Smooth muscle cell (in vitro differentiated cells): ENCODE measurements at regions not wholly inside any gene's neighbourhood (a gene's known extent, or its start where the extent isn't known, plus 50 kb on each side); places are given as distances from the start of the nearest gene placed in this dataset.

ENCODE experiments used
- DNase-seq: peaks from one replicate; lab custom pipeline; 2025; ENCODE audit not compliant: unreplicated experiment; lab: John Stamatoyannopoulos, UW
- H2AFZ ChIP-seq: fragments of 200-600 bp; sonication (generic); 2 replicates; pipeline ENCODE4 v1.6.0; 2016; ENCODE audit warnings: antibody characterized with exemption, low read depth, mild to moderate bottlenecking
- H3F3A ChIP-seq: fragments of 200-600 bp; sonication (generic); 2 replicates; pipeline ENCODE4 v1.6.0; 2017; ENCODE audit warnings: antibody characterized with exemption, low read depth
- H3K27ac ChIP-seq: fragments of 200-600 bp; sonication (generic); 2 replicates; pipeline ENCODE4 v1.5.1; 2016; ENCODE audit warnings: low read depth, mild to moderate bottlenecking
- H3K27me3 ChIP-seq: fragments of 200-600 bp; sonication (generic); 2 replicates; pipeline ENCODE4 v1.6.1; 2016; ENCODE audit warnings: low read depth, mild to moderate bottlenecking
- H3K36me3 ChIP-seq: fragments of 200-600 bp; sonication (generic); 2 replicates; pipeline ENCODE4 v1.5.1; 2016; ENCODE audit warnings: low read depth
- H3K4me1 ChIP-seq: fragments of 200-600 bp; sonication (generic); 2 replicates; pipeline ENCODE4 v1.5.1; 2016; ENCODE audit warnings: low read depth
- H3K4me2 ChIP-seq: fragments of 200-600 bp; sonication (generic); 2 replicates; pipeline ENCODE4 v1.6.0; 2016; ENCODE audit warnings: mild to moderate bottlenecking
- H3K4me3 ChIP-seq: fragments of 200-600 bp; sonication (generic); 2 replicates; pipeline ENCODE4 v1.5.1; 2016; ENCODE audit warnings: mild to moderate bottlenecking
- H3K79me2 ChIP-seq: fragments of 200-600 bp; sonication (generic); 2 replicates; pipeline ENCODE4 v1.6.0; 2016; ENCODE audit warnings: low read depth, mild to moderate bottlenecking
- H3K9ac ChIP-seq: fragments of 200-600 bp; sonication (generic); 2 replicates; pipeline ENCODE4 v1.6.0; 2016; ENCODE audit warnings: low read depth
- H3K9me3 ChIP-seq: fragments of 200-600 bp; sonication (generic); replicated peaks from 2 replicates; pipeline ENCODE4 v1.5.1; 2016; ENCODE audit warnings: low read depth
- H4K20me1 ChIP-seq: fragments of 200-600 bp; sonication (generic); 2 replicates; pipeline ENCODE4 v1.6.0; 2016; ENCODE audit warnings: low read depth
- WGBS: methylation state at CpG from one replicate; pipeline ENCODE4 v1.1.7; 2016; ENCODE audit warnings: low lambda C conversion rate; 5-methylcytosine and 5-hydroxymethylcytosine counted together
- TF ChIP-seq, protein P1 (sequence below): fragments of 200-600 bp; sonication (generic); IDR thresholded peaks from 2 replicates; pipeline ENCODE4 v1.5.1; 2017; ENCODE audit warnings: borderline replicate concordance, mild to moderate bottlenecking, antibody characterized with exemption; ENCODE audit not compliant: insufficient read depth, poor library complexity, severe bottlenecking

DNA sequence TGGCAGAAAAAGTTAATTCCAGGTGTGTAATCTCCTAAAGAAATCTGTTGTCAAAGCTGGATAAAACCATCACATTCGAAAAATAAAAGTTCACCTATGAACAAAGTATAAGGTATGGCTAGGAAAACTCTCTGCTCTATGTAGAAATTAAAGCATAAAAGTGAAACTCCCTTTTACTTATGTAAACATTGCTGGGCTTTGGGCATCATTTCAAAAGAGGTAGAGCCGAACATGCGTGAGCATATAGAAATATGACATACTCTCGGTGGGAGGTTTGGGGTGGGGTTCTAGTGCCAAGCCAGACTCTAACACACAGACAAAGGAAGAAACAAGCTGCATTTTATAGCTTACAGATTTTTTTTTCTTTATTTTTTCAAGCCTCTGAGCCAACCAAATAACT, 306.8 kb upstream of the ATP11B start:
- no peak overlapping the region for H3K27ac ChIP-seq
- TF ChIP-seq, protein P1, sequence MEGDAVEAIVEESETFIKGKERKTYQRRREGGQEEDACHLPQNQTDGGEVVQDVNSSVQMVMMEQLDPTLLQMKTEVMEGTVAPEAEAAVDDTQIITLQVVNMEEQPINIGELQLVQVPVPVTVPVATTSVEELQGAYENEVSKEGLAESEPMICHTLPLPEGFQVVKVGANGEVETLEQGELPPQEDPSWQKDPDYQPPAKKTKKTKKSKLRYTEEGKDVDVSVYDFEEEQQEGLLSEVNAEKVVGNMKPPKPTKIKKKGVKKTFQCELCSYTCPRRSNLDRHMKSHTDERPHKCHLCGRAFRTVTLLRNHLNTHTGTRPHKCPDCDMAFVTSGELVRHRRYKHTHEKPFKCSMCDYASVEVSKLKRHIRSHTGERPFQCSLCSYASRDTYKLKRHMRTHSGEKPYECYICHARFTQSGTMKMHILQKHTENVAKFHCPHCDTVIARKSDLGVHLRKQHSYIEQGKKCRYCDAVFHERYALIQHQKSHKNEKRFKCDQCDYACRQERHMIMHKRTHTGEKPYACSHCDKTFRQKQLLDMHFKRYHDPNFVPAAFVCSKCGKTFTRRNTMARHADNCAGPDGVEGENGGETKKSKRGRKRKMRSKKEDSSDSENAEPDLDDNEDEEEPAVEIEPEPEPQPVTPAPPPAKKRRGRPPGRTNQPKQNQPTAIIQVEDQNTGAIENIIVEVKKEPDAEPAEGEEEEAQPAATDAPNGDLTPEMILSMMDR: no peak

DNA sequence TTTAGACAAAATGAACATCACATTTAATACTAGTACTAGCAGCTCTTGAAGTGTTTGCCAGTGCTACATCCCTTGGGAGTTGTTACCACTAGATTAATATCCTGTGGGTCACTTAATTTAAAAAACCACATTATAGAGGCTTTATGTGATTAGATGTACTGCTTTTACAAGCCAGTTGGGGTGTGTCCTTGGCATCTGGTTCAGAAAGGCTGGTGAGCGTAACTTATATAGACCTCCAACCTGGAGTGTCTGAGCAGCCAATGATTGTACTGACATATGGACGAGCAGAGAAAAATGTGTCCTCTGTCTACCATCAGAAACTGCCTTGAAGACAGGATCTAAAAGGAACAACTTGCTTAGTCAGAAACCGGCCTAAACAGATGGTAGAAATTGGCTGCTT, 306.2 kb upstream of the ATP11B start:
- no peak overlapping the region for H3K9ac ChIP-seq
- no peak overlapping the region for H3K4me2 ChIP-seq
- H2AFZ ChIP-seq: no peak overlapping the region
- TF ChIP-seq, protein P1: no peak
- H3K27me3 ChIP-seq: no peaks in the 10 kb centered on the region
- no peak overlapping the region for H3K4me3 ChIP-seq
- no peaks in the 10 kb centered on the region for H3K79me2 ChIP-seq
- no peaks in the 10 kb centered on the region for H3K36me3 ChIP-seq
- H3F3A ChIP-seq: no peaks in the 10 kb centered on the region
- WGBS: 59% methylated on average over 3 of the region's 3 CpGs
- DNase-seq: no peak
- H3K4me1 ChIP-seq: peaks cover 39% of the 10 kb centered on the region
- H3K27ac ChIP-seq: no peak overlapping the region
- no peaks in the 10 kb centered on the region for H4K20me1 ChIP-seq
- H3K9me3 ChIP-seq: no peaks in the 10 kb centered on the region

More for the DNA sequence above, 306.8 kb upstream of the ATP11B start:
- H3K4me3 ChIP-seq: no peak overlapping the region
- 93% methylated on average over 4 of the region's 4 CpGs for WGBS
- no peak overlapping the region for H2AFZ ChIP-seq
- no peaks in the 10 kb centered on the region for H3K27me3 ChIP-seq
- H3K4me1 ChIP-seq: peaks cover 32% of the 10 kb centered on the region
- H3K79me2 ChIP-seq: no peaks in the 10 kb centered on the region
- H3F3A ChIP-seq: no peaks in the 10 kb centered on the region
- no peaks in the 10 kb centered on the region for H3K9me3 ChIP-seq
- no peak for DNase-seq
- no peaks in the 10 kb centered on the region for H4K20me1 ChIP-seq
- H3K9ac ChIP-seq: no peak overlapping the region
- H3K36me3 ChIP-seq: no peaks in the 10 kb centered on the region
- no peak overlapping the region for H3K4me2 ChIP-seq

DNA sequence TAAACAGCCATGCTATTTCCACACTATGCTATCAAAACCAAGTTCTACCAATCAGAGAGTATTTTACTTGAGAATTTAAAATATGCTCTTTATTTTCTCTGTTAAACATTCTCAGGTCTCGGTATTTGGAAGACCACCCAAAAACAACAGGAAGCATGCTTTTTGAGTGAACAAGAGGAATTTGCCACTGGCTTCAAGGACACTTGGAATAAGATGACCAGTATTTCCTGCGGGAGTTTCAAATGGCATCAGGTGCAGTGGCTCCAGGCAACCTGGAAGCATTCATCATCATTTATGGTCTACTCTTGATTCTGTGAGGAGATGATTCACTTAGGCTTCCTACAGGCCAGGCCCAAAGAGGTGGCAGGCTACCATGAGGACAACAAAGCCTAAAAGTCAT, 305.7 kb upstream of the ATP11B start:
- TF ChIP-seq, protein P1: no peak
- no peaks in the 10 kb centered on the region for H3K27me3 ChIP-seq
- H3K27ac ChIP-seq: no peak overlapping the region
- H3K79me2 ChIP-seq: no peaks in the 10 kb centered on the region
- no peak overlapping the region for H3K9ac ChIP-seq
- H3K4me1 ChIP-seq: peaks cover 36% of the 10 kb centered on the region
- WGBS: 85% methylated on average over 2 of the region's 2 CpGs
- no peak for DNase-seq
- no peaks in the 10 kb centered on the region for H3F3A ChIP-seq
- no peaks in the 10 kb centered on the region for H3K9me3 ChIP-seq
- no peaks in the 10 kb centered on the region for H4K20me1 ChIP-seq
- H3K4me3 ChIP-seq: no peak overlapping the region
- no peak overlapping the region for H2AFZ ChIP-seq
- H3K4me2 ChIP-seq: no peak overlapping the region
- no peaks in the 10 kb centered on the region for H3K36me3 ChIP-seq
